ENCODE measurements at regions not wholly inside any gene's neighbourhood (a gene's known extent, or its start where the extent isn't known, plus 50 kb on each side); places are given as distances from the start of the nearest gene placed in this dataset.

DNA sequence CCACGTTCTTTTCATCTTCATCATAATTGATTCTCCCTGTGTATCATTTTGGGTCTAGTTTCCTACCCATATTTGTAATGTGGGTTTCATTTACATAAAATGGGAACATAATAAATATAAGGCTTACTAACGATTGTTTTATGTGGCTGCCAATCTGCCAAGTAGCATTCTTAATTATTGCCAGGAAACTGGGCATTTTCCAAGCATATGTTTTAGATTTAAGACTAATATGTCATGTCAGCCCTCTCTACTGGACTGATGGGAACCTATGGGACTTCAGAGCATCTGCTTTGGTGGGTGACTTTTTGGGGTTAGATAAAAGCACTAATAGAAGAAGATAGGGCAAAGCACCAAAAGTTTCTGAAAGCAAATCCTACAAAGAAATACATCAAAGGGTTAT lies 157.5 kb downstream of the TBX18 start:
- TF ChIP-seq, protein P1, sequence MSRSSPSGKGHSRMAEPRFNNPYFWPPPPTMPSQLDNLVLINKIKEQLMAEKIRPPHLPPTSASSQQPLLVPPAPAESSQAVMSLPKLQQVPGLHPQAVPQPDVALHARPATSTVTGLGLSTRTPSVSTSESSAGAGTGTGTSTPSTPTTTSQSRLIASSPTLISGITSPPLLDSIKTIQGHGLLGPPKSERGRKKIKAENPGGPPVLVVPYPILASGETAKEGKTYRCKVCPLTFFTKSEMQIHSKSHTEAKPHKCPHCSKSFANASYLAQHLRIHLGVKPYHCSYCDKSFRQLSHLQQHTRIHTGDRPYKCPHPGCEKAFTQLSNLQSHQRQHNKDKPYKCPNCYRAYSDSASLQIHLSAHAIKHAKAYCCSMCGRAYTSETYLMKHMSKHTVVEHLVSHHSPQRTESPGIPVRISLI (tag by site-specific recombination; IDR thresholded peaks at IDR 0.05), result no peak
- no peak for TF ChIP-seq ZNF174 (tag by site-specific recombination; IDR thresholded peaks at IDR 0.05)
- TF ChIP-seq, protein P2, sequence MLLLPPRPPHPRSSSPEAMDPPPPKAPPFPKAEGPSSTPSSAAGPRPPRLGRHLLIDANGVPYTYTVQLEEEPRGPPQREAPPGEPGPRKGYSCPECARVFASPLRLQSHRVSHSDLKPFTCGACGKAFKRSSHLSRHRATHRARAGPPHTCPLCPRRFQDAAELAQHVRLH (tag by site-specific recombination; IDR thresholded peaks at IDR 0.05), result no peak
- TF ChIP-seq ZNF354C (tag by site-specific recombination; IDR thresholded peaks at IDR 0.05; ENCODE audit: borderline replicate concordance, low read depth), result no peak
- TF ChIP-seq, protein P3, sequence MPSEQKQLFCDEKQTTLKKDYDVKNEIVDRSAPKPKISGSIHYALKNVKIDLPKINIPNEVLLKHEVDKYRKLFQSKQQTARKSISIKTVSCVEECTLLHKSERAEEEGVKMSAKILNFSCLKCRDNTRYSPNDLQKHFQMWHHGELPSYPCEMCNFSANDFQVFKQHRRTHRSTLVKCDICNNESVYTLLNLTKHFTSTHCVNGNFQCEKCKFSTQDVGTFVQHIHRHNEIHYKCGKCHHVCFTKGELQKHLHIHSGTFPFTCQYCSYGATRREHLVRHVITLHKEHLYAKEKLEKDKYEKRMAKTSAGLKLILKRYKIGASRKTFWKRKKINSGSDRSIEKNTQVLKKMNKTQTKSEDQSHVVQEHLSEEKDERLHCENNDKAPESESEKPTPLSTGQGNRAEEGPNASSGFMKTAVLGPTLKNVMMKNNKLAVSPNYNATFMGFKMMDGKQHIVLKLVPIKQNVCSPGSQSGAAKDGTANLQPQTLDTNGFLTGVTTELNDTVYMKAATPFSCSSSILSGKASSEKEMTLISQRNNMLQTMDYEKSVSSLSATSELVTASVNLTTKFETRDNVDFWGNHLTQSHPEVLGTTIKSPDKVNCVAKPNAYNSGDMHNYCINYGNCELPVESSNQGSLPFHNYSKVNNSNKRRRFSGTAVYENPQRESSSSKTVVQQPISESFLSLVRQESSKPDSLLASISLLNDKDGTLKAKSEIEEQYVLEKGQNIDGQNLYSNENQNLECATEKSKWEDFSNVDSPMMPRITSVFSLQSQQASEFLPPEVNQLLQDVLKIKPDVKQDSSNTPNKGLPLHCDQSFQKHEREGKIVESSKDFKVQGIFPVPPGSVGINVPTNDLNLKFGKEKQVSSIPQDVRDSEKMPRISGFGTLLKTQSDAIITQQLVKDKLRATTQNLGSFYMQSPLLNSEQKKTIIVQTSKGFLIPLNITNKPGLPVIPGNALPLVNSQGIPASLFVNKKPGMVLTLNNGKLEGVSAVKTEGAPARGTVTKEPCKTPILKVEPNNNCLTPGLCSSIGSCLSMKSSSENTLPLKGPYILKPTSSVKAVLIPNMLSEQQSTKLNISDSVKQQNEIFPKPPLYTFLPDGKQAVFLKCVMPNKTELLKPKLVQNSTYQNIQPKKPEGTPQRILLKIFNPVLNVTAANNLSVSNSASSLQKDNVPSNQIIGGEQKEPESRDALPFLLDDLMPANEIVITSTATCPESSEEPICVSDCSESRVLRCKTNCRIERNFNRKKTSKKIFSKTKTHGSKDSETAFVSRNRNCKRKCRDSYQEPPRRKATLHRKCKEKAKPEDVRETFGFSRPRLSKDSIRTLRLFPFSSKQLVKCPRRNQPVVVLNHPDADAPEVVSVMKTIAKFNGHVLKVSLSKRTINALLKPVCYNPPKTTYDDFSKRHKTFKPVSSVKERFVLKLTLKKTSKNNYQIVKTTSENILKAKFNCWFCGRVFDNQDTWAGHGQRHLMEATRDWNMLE (tag by site-specific recombination; conservative IDR thresholded peaks at IDR 0.05; ENCODE audit: low read depth), result no peak
- TF ChIP-seq, protein P4, sequence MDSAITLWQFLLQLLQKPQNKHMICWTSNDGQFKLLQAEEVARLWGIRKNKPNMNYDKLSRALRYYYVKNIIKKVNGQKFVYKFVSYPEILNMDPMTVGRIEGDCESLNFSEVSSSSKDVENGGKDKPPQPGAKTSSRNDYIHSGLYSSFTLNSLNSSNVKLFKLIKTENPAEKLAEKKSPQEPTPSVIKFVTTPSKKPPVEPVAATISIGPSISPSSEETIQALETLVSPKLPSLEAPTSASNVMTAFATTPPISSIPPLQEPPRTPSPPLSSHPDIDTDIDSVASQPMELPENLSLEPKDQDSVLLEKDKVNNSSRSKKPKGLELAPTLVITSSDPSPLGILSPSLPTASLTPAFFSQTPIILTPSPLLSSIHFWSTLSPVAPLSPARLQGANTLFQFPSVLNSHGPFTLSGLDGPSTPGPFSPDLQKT (IDR thresholded peaks at IDR 0.05; ENCODE audit: borderline replicate concordance, low read depth, low read length), result no peak
- TF ChIP-seq ZNF394 (tag by site-specific recombination; IDR thresholded peaks at IDR 0.05; ENCODE audit: borderline replicate concordance), result no peak
- TF ChIP-seq ZNF660 (tag by site-specific recombination; IDR thresholded peaks at IDR 0.05), result no peak
- TF ChIP-seq, protein P5, sequence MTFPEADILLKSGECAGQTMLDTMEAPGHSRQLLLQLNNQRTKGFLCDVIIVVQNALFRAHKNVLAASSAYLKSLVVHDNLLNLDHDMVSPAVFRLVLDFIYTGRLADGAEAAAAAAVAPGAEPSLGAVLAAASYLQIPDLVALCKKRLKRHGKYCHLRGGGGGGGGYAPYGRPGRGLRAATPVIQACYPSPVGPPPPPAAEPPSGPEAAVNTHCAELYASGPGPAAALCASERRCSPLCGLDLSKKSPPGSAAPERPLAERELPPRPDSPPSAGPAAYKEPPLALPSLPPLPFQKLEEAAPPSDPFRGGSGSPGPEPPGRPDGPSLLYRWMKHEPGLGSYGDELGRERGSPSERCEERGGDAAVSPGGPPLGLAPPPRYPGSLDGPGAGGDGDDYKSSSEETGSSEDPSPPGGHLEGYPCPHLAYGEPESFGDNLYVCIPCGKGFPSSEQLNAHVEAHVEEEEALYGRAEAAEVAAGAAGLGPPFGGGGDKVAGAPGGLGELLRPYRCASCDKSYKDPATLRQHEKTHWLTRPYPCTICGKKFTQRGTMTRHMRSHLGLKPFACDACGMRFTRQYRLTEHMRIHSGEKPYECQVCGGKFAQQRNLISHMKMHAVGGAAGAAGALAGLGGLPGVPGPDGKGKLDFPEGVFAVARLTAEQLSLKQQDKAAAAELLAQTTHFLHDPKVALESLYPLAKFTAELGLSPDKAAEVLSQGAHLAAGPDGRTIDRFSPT (tag by site-specific recombination; IDR thresholded peaks at IDR 0.05), result no peak
- no peak for TF ChIP-seq HOXD13 (CRISPR knock-in tag; IDR thresholded peaks at IDR 0.05; ENCODE audit: borderline replicate concordance)
- no peak for TF ChIP-seq ZNF623 (tag by site-specific recombination; IDR thresholded peaks at IDR 0.05)
- no peak for TF ChIP-seq ZNF777 (tag by site-specific recombination; IDR thresholded peaks at IDR 0.05; ENCODE audit: borderline replicate concordance)
- TF ChIP-seq KLF7 (tag by site-specific recombination; IDR thresholded peaks at IDR 0.05; ENCODE audit: borderline replicate concordance), result no peak
- no peak for TF ChIP-seq ZNF366 (tag by site-specific recombination; conservative IDR thresholded peaks at IDR 0.05)
- TF ChIP-seq MZF1 (tag by site-specific recombination; IDR thresholded peaks at IDR 0.05; ENCODE audit: borderline replicate concordance), result no peak
- no peak for TF ChIP-seq MYNN (tag by site-specific recombination; IDR thresholded peaks at IDR 0.05; ENCODE audit: borderline replicate concordance)
- Histone ChIP-seq H3K4me3 (ENCODE audit: low read depth, low read length) (no peak overlapping the region), H3K9me3 (ENCODE audit: control insufficient read depth, insufficient read depth, low read depth, low read length) (no peaks in the 10 kb centered on the region), H3K4me1 (ENCODE audit: control insufficient read depth, insufficient read depth, low read length) (no peaks in the 10 kb centered on the region), H3K36me3 (ENCODE audit: control insufficient read depth in 2 of 2, insufficient read depth in 1 of 2, low read length in 2 of 2) (no peaks in the 10 kb centered on the region), H3K27ac (ENCODE audit: extremely low read depth, low read depth, low read length) (no peak overlapping the region)
- ChIA-PET CTCF (no interaction called here), POLR2A (no interaction called here)

All from HEK293 (cell line).